Activated CD4-positive, alpha-beta T cell treated with anti-CD3 and anti-CD28 coated beads for 4 hours (primary cell): ENCODE measurements at regions not wholly inside any gene's neighbourhood (a gene's known extent, or its start where the extent isn't known, plus 50 kb on each side); places are given as distances from the start of the nearest gene placed in this dataset.

Source experiments
- DNase-seq, 2 donors: peaks; one replicate each; pipeline ENCODE4 v3.0.0-alpha.2; 2020

- DNase-seq = no peak
These were observed 285.1 kb downstream of the TNS1 start for GRCh38 chr2:217717646-217718045.

GRCh38 chr2:217715484-217715883 is 287.3 kb downstream of the TNS1 start:
- DNase-seq = no peak

- DNase-seq = no peak
These were observed 288.5 kb downstream of the TNS1 start for GRCh38 chr2:217714287-217714751.

GRCh38 chr2:217713395-217714286 is 289.2 kb downstream of the TNS1 start:
- peak; percentile 47 to 69 for DNase-seq

- DNase-seq = no peak
These were observed 290.4 kb downstream of the TNS1 start for GRCh38 chr2:217712431-217712830.

- DNase-seq = no peak
These were observed 291.6 kb downstream of the TNS1 start for GRCh38 chr2:217711188-217711587.

- DNase-seq = no peak
These were observed 292.5 kb downstream of the TNS1 start for GRCh38 chr2:217710211-217710765.

- no peak for DNase-seq
These were observed 293.2 kb downstream of the TNS1 start for GRCh38 chr2:217709478-217710210.

GRCh38 chr2:217707131-217707611 is 295.6 kb downstream of the TNS1 start:
- DNase-seq = no peak

GRCh38 chr2:217706513-217706912 is 296.3 kb downstream of the TNS1 start:
- no peak for DNase-seq

GRCh38 chr2:217706095-217706494 is 296.7 kb downstream of the TNS1 start:
- DNase-seq = no peak

GRCh38 chr2:217705461-217705860 is 297.3 kb downstream of the TNS1 start:
- DNase-seq = no peak

- no peak for DNase-seq
These were observed 298.8 kb downstream of the TNS1 start for GRCh38 chr2:217703999-217704398.

- DNase-seq = no peak
These were observed 299.7 kb downstream of the TNS1 start for GRCh38 chr2:217703102-217703501.

- DNase-seq = no peak
These were observed 301.2 kb downstream of the TNS1 start for GRCh38 chr2:217701622-217702021.

GRCh38 chr2:217698691-217699090 is 304.1 kb downstream of the TNS1 start:
- DNase-seq = no peak

- no peak for DNase-seq
These were observed 307.7 kb downstream of the TNS1 start for GRCh38 chr2:217695033-217695520.

GRCh38 chr2:217694291-217694690 is 308.5 kb downstream of the TNS1 start:
- no peak for DNase-seq

GRCh38 chr2:217693363-217693762 is 309.4 kb downstream of the TNS1 start:
- no peak for DNase-seq

- DNase-seq = no peak
These were observed 310.7 kb downstream of the TNS1 start for GRCh38 chr2:217691920-217692666.

- DNase-seq = no peak
These were observed 311.3 kb downstream of the TNS1 start for GRCh38 chr2:217691516-217691915.

- DNase-seq = no peak
These were observed 313.7 kb downstream of the TNS1 start for GRCh38 chr2:217689053-217689452.

GRCh38 chr2:217688494-217688893 is 314.3 kb downstream of the TNS1 start:
- no peak for DNase-seq
